Caco-2 (cell line): ENCODE measurements at regions not wholly inside any gene's neighbourhood (a gene's known extent, or its start where the extent isn't known, plus 50 kb on each side); places are given as distances from the start of the nearest gene placed in this dataset.
A peak's percentile ranks its signal among the peaks of the same experiment; 100 is the strongest.

Experiments used
- BruUV-seq: library from RNA; stranded (reverse); fragments of 400-500 nt; replicated peaks from 2 replicates; lab custom pipeline; 2021; lab: Mats Ljungman, UMichigan
- CTCF ChIA-PET: fragments of 300-600 bp; sonication (Branson Sonifier 250); formaldehyde crosslinking; loops from one replicate; lab custom pipeline; 2022; ENCODE audit warnings: antibody characterized with exemption; lab: Charles Lee
- POLR2A ChIA-PET: fragments of 300-600 bp; sonication (Branson Sonifier 250); formaldehyde crosslinking; loops from one replicate; lab custom pipeline; 2022; ENCODE audit warnings: antibody characterized with exemption; lab: Charles Lee
- DNase-seq, 2 experiments: peaks; one replicate each; pipeline versions ENCODE4 v3.0.0 to v3.0.0-alpha.2; 2020 to 2022
- H3K27me3 ChIP-seq: replicated peaks from 2 replicates; pipeline ENCODE4 v1.6.0; 2011; ENCODE audit warnings: low read length; ENCODE audit not compliant: control insufficient read depth, insufficient read depth
- H3K36me3 ChIP-seq: 2 replicates; pipeline ENCODE4 v1.5.1; 2011; ENCODE audit warnings: low read length; ENCODE audit not compliant: control insufficient read depth, insufficient read depth
- H3K4me1 ChIP-seq: fragments of 250-450 bp; sonication (Bioruptor Pico); 2 replicates; pipeline ENCODE4 v1.5.1; 2020; ENCODE audit warnings: mild to moderate bottlenecking
- H3K4me3 ChIP-seq: 2 replicates; pipeline ENCODE4 v1.5.1; 2011; ENCODE audit warnings: low read depth, mild to moderate bottlenecking, control low read depth, low read length
- H3K9me3 ChIP-seq: fragments of 250-450 bp; sonication (Bioruptor Pico); 2 replicates; pipeline ENCODE4 v1.5.1; 2020; ENCODE audit warnings: mild to moderate bottlenecking, moderate library complexity
- H3K27ac Mint-ChIP-seq: one replicate; pipeline ENCODE4 v1.8.0; 2022; ENCODE audit warnings: mixed read lengths; ENCODE audit not compliant: unreplicated experiment
- H3K27me3 Mint-ChIP-seq: one replicate; pipeline ENCODE4 v1.8.0; 2022; ENCODE audit warnings: mixed read lengths; ENCODE audit not compliant: insufficient read depth, unreplicated experiment
- H3K36me3 Mint-ChIP-seq: one replicate; pipeline ENCODE4 v1.8.0; 2022; ENCODE audit warnings: mild to moderate bottlenecking, mixed read lengths; ENCODE audit not compliant: insufficient read depth, unreplicated experiment
- H3K4me1 Mint-ChIP-seq: one replicate; pipeline ENCODE4 v1.8.0; 2022; ENCODE audit warnings: low read depth, mixed read lengths; ENCODE audit not compliant: unreplicated experiment
- H3K4me3 Mint-ChIP-seq: one replicate; pipeline ENCODE4 v1.8.0; 2022; ENCODE audit warnings: mild to moderate bottlenecking, moderate library complexity, mixed read lengths; ENCODE audit not compliant: unreplicated experiment
- H3K9me3 Mint-ChIP-seq: one replicate; pipeline ENCODE4 v1.8.0; 2022; ENCODE audit warnings: mixed read lengths; ENCODE audit not compliant: unreplicated experiment
- intact Hi-C: fragments of 100-400 bp; cut with micrococcal nuclease; formaldehyde crosslinking; loops from one replicate; pipeline ENCODE4 v1.10.0; 2022; ENCODE audit not compliant: unreplicated experiment
- TF ChIP-seq, protein P1 (sequence below), 2 experiments: fragments of 200-600 bp in 1 of 2; IDR thresholded peaks; 1 replicate in 1 of 2; 2 replicates in 1 of 2; pipeline versions ENCODE4 v1.5.1 to v1.8.0; 2011 to 2022; ENCODE audit warnings: antibody characterized with exemption in 1 of 2, control low read depth in 1 of 2, inconsistent platforms in 1 of 2, low read depth in 1 of 2, low read length in 1 of 2, mild to moderate bottlenecking in 1 of 2, moderate library complexity in 1 of 2; ENCODE audit not compliant: insufficient read depth in 1 of 2, severe bottlenecking in 1 of 2, unreplicated experiment in 1 of 2

DNA sequence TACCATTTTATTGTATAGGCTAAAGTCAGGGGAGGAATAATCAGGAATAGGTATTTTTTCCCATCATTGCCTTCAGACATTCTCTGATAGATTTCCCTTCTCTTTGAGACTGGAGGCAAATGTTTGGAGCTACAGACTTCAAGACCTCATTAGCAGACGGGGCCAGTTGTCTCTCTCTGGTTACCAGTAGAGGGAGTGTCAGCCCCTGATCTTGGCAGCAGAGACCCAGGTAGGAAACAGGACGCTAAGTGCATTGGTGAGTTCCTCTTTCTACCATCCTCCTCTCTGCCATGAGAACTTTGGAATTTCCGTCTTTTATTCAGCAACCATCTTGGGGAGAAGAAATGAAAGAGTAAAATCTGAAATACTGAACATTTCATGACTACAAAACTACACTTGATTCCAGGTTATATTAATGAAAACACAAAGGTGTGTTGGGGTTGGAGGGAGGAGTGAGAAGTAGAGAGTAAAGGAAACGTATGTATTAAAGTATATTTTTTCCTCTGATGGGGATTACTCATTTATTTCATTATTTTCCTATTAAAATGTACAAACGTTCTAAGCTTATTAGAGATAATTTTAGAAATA is 186.2 kb upstream of the GCFC2 start:
- Histone ChIP-seq H3K36me3 (no peaks in the 10 kb centered on the region), H3K27me3 (no peaks in the 10 kb centered on the region), H3K4me1 (peaks cover 23% of the 10 kb centered on the region), H3K9me3 (peaks cover 16% of the 10 kb centered on the region), H3K4me3 (no peak overlapping the region)
- Mint-ChIP-seq H3K27ac (no peak overlapping the region), H3K4me1 (peaks cover 26% of the 10 kb centered on the region), H3K9me3 (peaks cover 15% of the 10 kb centered on the region), H3K4me3 (no peak overlapping the region), H3K36me3 (no peaks in the 10 kb centered on the region), H3K27me3 (no peaks in the 10 kb centered on the region)
- intact Hi-C loops, result no loop called here
- ChIA-PET CTCF (interaction anchor here (0.6 to 1.1 kb wide), 2 partner anchors 40 to 98 kb away, joined by 3 to 4 read pairs; no protein-coding TSS in a partner anchor), POLR2A (no interaction called here)
- no TSS peak for BruUV-seq
- TF ChIP-seq, protein P1, sequence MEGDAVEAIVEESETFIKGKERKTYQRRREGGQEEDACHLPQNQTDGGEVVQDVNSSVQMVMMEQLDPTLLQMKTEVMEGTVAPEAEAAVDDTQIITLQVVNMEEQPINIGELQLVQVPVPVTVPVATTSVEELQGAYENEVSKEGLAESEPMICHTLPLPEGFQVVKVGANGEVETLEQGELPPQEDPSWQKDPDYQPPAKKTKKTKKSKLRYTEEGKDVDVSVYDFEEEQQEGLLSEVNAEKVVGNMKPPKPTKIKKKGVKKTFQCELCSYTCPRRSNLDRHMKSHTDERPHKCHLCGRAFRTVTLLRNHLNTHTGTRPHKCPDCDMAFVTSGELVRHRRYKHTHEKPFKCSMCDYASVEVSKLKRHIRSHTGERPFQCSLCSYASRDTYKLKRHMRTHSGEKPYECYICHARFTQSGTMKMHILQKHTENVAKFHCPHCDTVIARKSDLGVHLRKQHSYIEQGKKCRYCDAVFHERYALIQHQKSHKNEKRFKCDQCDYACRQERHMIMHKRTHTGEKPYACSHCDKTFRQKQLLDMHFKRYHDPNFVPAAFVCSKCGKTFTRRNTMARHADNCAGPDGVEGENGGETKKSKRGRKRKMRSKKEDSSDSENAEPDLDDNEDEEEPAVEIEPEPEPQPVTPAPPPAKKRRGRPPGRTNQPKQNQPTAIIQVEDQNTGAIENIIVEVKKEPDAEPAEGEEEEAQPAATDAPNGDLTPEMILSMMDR (IDR thresholded peaks at IDR 0.05; ENCODE audit: insufficient read depth in 1 of 2, low read depth in 1 of 2, low read length in 1 of 2, severe bottlenecking in 1 of 2, unreplicated experiment in 1 of 2), result peak; percentile 31 to 66
- DNase-seq, result peak; percentile 39 to 66

DNA sequence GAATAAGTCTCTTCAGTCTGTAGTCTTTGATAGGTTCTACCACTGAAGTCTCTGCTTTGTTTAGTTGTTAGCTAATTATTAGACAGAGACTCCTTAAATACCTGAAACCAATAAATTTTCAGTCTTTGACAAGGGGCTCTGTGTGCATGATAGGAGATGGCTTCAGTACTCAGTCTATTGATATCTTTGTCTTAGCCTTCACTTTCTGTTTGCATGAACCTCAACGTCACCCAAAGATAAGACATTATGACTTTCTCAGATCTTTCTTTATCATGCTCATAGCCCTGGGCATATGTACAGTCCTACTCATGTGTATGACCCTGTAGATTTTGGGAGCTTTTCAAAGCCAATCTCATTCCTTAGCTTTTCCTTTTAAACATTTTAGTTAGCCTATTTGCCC is 183.5 kb upstream of the GCFC2 start:
- TF ChIP-seq, protein P1 (IDR thresholded peaks at IDR 0.05; ENCODE audit: insufficient read depth in 1 of 2, low read depth in 1 of 2, low read length in 1 of 2, severe bottlenecking in 1 of 2, unreplicated experiment in 1 of 2), result no peak
- no peak overlapping the region for H3K4me3 ChIP-seq
- no TSS peak for BruUV-seq
- peaks cover 16% of the 10 kb centered on the region for H3K9me3 ChIP-seq
- Mint-ChIP-seq H3K27me3 (no peaks in the 10 kb centered on the region), H3K36me3 (no peaks in the 10 kb centered on the region), H3K9me3 (peaks cover 23% of the 10 kb centered on the region), H3K27ac (peak overlapping the region; percentile 64), H3K4me1 (peaks cover 26% of the 10 kb centered on the region), H3K4me3 (no peak overlapping the region)
- CTCF ChIA-PET, result no interaction called here
- DNase-seq, result peak in 1 of 2 experiments; percentile 74
- intact Hi-C loops, result loop anchor here (1.0 to 5.0 kb wide), 4 partner anchors 58 to 278 kb away; no protein-coding TSS in a partner anchor
- H3K36me3 ChIP-seq, result no peaks in the 10 kb centered on the region
- H3K27me3 ChIP-seq, result no peaks in the 10 kb centered on the region
- peaks cover 23% of the 10 kb centered on the region for H3K4me1 ChIP-seq
- POLR2A ChIA-PET, result no interaction called here

DNA sequence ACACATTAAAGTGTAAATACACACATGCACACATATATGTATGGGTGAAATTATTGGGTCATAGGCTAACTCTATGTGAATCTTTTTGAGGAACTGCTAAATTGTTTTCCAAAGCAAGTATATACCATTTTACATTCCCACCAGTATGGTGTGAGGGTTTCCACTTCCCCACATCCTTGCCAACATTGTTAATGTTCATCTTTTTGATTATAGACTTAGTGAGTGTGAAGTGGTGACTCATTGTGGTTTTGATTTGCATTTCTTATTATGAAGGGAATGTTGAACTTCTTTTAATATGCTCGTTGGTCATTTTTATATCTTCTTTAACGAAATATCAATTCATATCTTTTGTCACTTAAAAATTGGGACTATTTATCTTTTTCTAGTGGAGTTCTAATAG is 181.8 kb upstream of the GCFC2 start:
- Histone ChIP-seq H3K4me3 (no peak overlapping the region), H3K36me3 (no peaks in the 10 kb centered on the region), H3K27me3 (no peaks in the 10 kb centered on the region), H3K4me1 (peaks cover 23% of the 10 kb centered on the region), H3K9me3 (peaks cover 16% of the 10 kb centered on the region)
- Mint-ChIP-seq H3K4me1 (peaks cover 26% of the 10 kb centered on the region), H3K9me3 (peaks cover 23% of the 10 kb centered on the region), H3K36me3 (no peaks in the 10 kb centered on the region), H3K27ac (no peak overlapping the region), H3K27me3 (no peaks in the 10 kb centered on the region), H3K4me3 (no peak overlapping the region)
- DNase-seq, result no peak
- no TSS peak for BruUV-seq
- ChIA-PET CTCF (no interaction called here), POLR2A (no interaction called here)
- intact Hi-C loops, result loop anchor here (5.0 kb wide), 1 partner anchor 80 kb away; no protein-coding TSS in a partner anchor
- TF ChIP-seq, protein P1 (IDR thresholded peaks at IDR 0.05; ENCODE audit: insufficient read depth in 1 of 2, low read depth in 1 of 2, low read length in 1 of 2, severe bottlenecking in 1 of 2, unreplicated experiment in 1 of 2), result no peak
